Stimulated activated CD4-positive, alpha-beta T cell treated with anti-CD3 and anti-CD28 coated beads, Interleukin-4, amount 100 ng/mL, for 1 hour (primary cell): ENCODE measurements at regions not wholly inside any gene's neighbourhood (a gene's known extent, or its start where the extent isn't known, plus 50 kb on each side); places are given as distances from the start of the nearest gene placed in this dataset.

ENCODE experiments used
- DNase-seq: peaks from one replicate; pipeline ENCODE4 v3.0.0-alpha.2; 2020

GRCh38 chr6:40937491-40937890, 101.5 kb downstream of the UNC5CL start:
- DNase-seq = no peak

GRCh38 chr6:40936818-40937251, 102.2 kb downstream of the UNC5CL start:
- DNase-seq = no peak

GRCh38 chr6:40933864-40934263, 105.2 kb downstream of the UNC5CL start:
- DNase-seq = no peak

- DNase-seq = no peak
Measured at GRCh38 chr6:40932953-40933352, 106.1 kb downstream of the UNC5CL start.

- DNase-seq = no peak
Measured at GRCh38 chr6:40932366-40932765, 106.7 kb downstream of the UNC5CL start.

GRCh38 chr6:40931931-40932330, 107.1 kb downstream of the UNC5CL start:
- DNase-seq = no peak

- DNase-seq = no peak
Measured at GRCh38 chr6:40930555-40930954, 108.5 kb downstream of the UNC5CL start.

- no peak for DNase-seq
Measured at GRCh38 chr6:40930045-40930444, 109.0 kb downstream of the UNC5CL start.

GRCh38 chr6:40929176-40929575, 109.8 kb downstream of the UNC5CL start:
- DNase-seq = no peak

GRCh38 chr6:40928763-40929162, 110.3 kb downstream of the UNC5CL start:
- no peak for DNase-seq

- DNase-seq = no peak
Measured at GRCh38 chr6:40928307-40928706, 110.7 kb downstream of the UNC5CL start.

GRCh38 chr6:40925341-40925740, 113.7 kb downstream of the UNC5CL start:
- no peak for DNase-seq

GRCh38 chr6:40924839-40925238, 114.2 kb downstream of the UNC5CL start:
- no peak for DNase-seq

GRCh38 chr6:40923880-40924279, 115.1 kb downstream of the UNC5CL start:
- DNase-seq = no peak

GRCh38 chr6:40923326-40923725, 115.7 kb downstream of the UNC5CL start:
- DNase-seq = no peak

GRCh38 chr6:40922281-40922680, 116.7 kb downstream of the UNC5CL start:
- no peak for DNase-seq

- no peak for DNase-seq
Measured at GRCh38 chr6:40918040-40918651, 120.9 kb downstream of the UNC5CL start.

- no peak for DNase-seq
Measured at GRCh38 chr6:40917603-40918002, 121.4 kb downstream of the UNC5CL start.

- DNase-seq = no peak
Measured at GRCh38 chr6:40916845-40917244, 122.2 kb downstream of the UNC5CL start.

- DNase-seq = no peak
Measured at GRCh38 chr6:40915165-40915564, 123.9 kb downstream of the UNC5CL start.

GRCh38 chr6:40914005-40914404, 125.0 kb downstream of the UNC5CL start:
- no peak for DNase-seq

GRCh38 chr6:40912158-40912946, 126.7 kb downstream of the UNC5CL start:
- DNase-seq = no peak

GRCh38 chr6:40910260-40910893, 128.6 kb downstream of the UNC5CL start:
- no peak for DNase-seq

GRCh38 chr6:40909811-40910210, 129.2 kb downstream of the UNC5CL start:
- DNase-seq = no peak
